ENCODE measurements at regions not wholly inside any gene's neighbourhood (a gene's known extent, or its start where the extent isn't known, plus 50 kb on each side); places are given as distances from the start of the nearest gene placed in this dataset.

- TF ChIP-seq, protein P1, sequence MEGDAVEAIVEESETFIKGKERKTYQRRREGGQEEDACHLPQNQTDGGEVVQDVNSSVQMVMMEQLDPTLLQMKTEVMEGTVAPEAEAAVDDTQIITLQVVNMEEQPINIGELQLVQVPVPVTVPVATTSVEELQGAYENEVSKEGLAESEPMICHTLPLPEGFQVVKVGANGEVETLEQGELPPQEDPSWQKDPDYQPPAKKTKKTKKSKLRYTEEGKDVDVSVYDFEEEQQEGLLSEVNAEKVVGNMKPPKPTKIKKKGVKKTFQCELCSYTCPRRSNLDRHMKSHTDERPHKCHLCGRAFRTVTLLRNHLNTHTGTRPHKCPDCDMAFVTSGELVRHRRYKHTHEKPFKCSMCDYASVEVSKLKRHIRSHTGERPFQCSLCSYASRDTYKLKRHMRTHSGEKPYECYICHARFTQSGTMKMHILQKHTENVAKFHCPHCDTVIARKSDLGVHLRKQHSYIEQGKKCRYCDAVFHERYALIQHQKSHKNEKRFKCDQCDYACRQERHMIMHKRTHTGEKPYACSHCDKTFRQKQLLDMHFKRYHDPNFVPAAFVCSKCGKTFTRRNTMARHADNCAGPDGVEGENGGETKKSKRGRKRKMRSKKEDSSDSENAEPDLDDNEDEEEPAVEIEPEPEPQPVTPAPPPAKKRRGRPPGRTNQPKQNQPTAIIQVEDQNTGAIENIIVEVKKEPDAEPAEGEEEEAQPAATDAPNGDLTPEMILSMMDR (IDR thresholded peaks at IDR 0.05): no peak
- ATAC-seq (ENCODE audit: low FRiP score): no peak
- no peak for DNase-seq (ENCODE audit: low spot score)
Observed at GRCh38 chr2:18209934-18210639, 331.6 kb downstream of the KCNS3 start.

- TF ChIP-seq, protein P1 (IDR thresholded peaks at IDR 0.05): no peak
- no peak for DNase-seq (ENCODE audit: low spot score)
- no peak for ATAC-seq (ENCODE audit: low FRiP score)
Observed at GRCh38 chr2:18208956-18209355, 330.5 kb downstream of the KCNS3 start.

- no peak for DNase-seq (ENCODE audit: low spot score)
- ATAC-seq (ENCODE audit: low FRiP score): no peak
- TF ChIP-seq, protein P1 (IDR thresholded peaks at IDR 0.05): no peak
Observed at GRCh38 chr2:18200771-18201170, 322.3 kb downstream of the KCNS3 start.

DNA sequence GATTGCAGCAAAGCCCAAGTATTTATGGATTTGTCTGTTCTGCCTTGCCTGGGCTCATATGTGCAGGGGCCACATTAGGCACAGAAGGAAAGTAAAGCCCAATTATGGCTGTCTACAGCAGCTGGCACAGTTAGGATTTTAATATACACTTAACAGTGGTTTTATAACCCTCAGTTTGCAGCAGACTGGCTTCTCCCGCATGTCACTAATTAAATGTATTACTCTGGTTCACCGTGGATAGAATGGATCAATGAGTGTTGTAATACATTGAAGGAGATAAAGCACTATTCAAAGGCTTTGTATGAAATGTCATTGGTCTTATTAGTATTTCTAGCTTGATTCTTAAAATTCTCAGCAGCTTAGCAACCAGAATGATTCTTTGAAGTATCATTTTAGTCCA is 320.2 kb downstream of the KCNS3 start:
- TF ChIP-seq, protein P1 (IDR thresholded peaks at IDR 0.05): no peak
- DNase-seq (ENCODE audit: low spot score) (no peak), ATAC-seq (ENCODE audit: low FRiP score) (no peak)

DNA sequence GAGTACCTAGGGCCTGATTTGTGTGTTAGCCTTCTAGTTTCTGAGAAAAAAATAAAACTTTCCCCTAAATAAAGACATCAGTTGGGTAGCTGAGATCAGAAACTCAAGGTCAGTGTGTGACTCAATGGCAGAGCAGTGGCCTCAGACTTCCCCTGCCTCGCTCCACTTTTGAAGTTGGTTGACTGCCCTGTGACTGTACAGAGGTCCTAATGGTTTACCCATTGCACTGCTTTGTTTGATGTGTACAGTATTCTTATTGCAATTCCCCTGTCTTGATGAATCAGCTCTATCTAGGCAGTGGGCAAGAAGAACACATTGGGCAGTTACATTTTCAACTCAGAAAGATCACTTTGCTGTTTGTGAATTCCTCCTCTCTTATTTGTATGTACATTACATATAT is 315.7 kb downstream of the KCNS3 start:
- DNase-seq (ENCODE audit: low spot score): no peak
- TF ChIP-seq, protein P1 (IDR thresholded peaks at IDR 0.05): no peak
- ATAC-seq (ENCODE audit: low FRiP score): no peak

DNA sequence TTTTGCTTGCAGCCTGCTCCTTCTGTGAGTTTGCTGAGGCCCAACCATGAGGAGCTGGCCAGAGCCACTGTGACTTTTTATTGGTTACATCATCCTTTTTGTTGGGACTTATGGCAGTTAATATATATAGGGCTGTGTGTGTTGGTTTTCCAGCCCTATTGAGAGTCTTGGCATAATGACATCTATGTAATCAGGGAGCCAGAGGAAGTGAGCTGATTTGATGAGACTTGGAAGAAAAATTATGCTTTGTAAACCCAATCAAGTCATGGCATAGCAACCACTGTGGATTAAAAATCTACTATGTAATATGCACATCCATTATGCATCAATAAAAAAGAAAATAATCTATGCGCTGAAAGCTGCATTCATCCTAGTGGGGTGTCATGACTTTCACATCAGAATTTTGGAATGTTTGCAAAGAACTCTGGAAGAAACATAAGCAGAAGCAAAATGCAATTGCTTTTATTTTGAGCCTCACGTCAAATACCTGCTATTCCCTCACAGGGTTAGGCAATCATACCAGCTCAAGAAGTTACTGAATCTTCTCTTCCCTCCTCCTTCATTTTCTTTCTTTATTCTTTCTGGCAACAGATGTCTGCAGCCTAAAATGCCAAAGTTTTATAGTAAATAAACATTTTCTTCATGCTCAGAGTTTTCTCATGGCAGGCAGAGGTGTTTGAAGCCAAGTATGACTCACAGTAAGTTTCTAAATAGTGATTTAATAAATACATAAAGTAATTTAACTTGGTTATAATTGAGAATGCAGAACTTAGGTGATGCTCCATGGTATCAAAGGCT is 308.5 kb downstream of the KCNS3 start:
- TF ChIP-seq, protein P1 (IDR thresholded peaks at IDR 0.05): no peak
- ATAC-seq (ENCODE audit: low FRiP score) (peak; percentile 60), DNase-seq (ENCODE audit: low spot score) (no peak)

DNA sequence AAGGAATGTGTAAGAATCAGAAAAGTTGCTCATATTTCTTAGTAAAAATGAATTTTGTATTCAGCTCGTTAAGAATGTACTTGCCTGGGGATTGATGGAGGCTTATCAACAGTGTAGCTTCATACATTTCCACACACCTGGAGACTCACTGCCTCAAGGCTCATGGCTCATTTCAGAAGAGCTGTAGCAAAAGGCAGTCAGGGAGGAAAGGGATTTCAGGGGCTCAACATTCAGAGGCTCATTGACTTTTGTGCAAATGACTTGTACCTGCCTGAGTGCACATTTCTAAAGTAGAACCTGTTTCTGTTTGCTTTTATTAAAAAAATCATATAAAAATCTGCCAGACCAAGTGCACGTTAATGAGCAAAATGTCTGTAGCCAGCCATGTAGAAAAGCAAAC is 304.4 kb downstream of the KCNS3 start:
- ATAC-seq (ENCODE audit: low FRiP score): no peak
- TF ChIP-seq, protein P1 (IDR thresholded peaks at IDR 0.05): no peak
- no peak for DNase-seq (ENCODE audit: low spot score)
